ENCODE measurements at regions not wholly inside any gene's neighbourhood (a gene's known extent, or its start where the extent isn't known, plus 50 kb on each side); places are given as distances from the start of the nearest gene placed in this dataset.

- H3K9me3 ChIP-seq (ENCODE audit: control insufficient read depth in 1 of 2, insufficient read depth in 1 of 2, low read length in 2 of 2) = peaks cover 0 to 12% of the 10 kb centered on the region in 2 experiments
- Mint-ChIP-seq H3K36me3 (ENCODE audit: low read depth) (no peaks in the 10 kb centered on the region), H3K4me3 (no peak overlapping the region), H3K4me1 (ENCODE audit: low read depth) (no peaks in the 10 kb centered on the region), H3K27me3 (peaks cover 18% of the 10 kb centered on the region), H3K27ac (no peak overlapping the region), H3K9me3 (no peaks in the 10 kb centered on the region)
- ChIA-PET CTCF (interaction anchor here (0.7 kb wide), 1 partner anchor 83 kb away, joined by 3 read pairs; no protein-coding TSS in a partner anchor), POLR2A (no interaction called here)
- H3K36me3 ChIP-seq (ENCODE audit: insufficient read depth, low read length) = no peaks in the 10 kb centered on the region
- H3K4me1 ChIP-seq (ENCODE audit: insufficient read depth, low read length) = no peaks in the 10 kb centered on the region
- no peak overlapping the region for H3K4me3 ChIP-seq (ENCODE audit: low read length)
- intact Hi-C loops (cut with DNase I, micrococcal nuclease) = no loop called here
- ATAC-seq (ENCODE audit: poor library complexity) = no peak
- H3K27me3 ChIP-seq (ENCODE audit: control insufficient read depth in 1 of 2, insufficient read depth in 2 of 2, low read length in 2 of 2) = peaks cover 0 to 3% of the 10 kb centered on the region in 2 experiments
- no peak for DNase-seq
- H3K27ac ChIP-seq (ENCODE audit: low read depth in 1 of 2, low read length in 2 of 2) = no peak overlapping the region
- no peak for TF ChIP-seq CTCF (IDR thresholded peaks at IDR 0.05)
Observed at GRCh38 chr6:132213191-132213590, 188.1 kb downstream of the MOXD1 start.

GRCh38 chr6:132210886-132211563, 190.2 kb downstream of the MOXD1 start:
- Mint-ChIP-seq H3K4me3 (no peak overlapping the region), H3K36me3 (ENCODE audit: low read depth) (no peaks in the 10 kb centered on the region), H3K9me3 (no peaks in the 10 kb centered on the region), H3K4me1 (ENCODE audit: low read depth) (no peaks in the 10 kb centered on the region), H3K27ac (no peak overlapping the region), H3K27me3 (peaks cover 18% of the 10 kb centered on the region)
- no peaks in the 10 kb centered on the region for H3K4me1 ChIP-seq (ENCODE audit: insufficient read depth, low read length)
- DNase-seq = no peak
- ChIA-PET POLR2A (no interaction called here), CTCF (no interaction called here)
- no peak for TF ChIP-seq CTCF (IDR thresholded peaks at IDR 0.05)
- H3K9me3 ChIP-seq (ENCODE audit: control insufficient read depth in 1 of 2, insufficient read depth in 1 of 2, low read length in 2 of 2) = peaks cover 0 to 12% of the 10 kb centered on the region in 2 experiments
- ATAC-seq (ENCODE audit: poor library complexity) = no peak
- intact Hi-C loops (cut with DNase I, micrococcal nuclease) = no loop called here
- H3K4me3 ChIP-seq (ENCODE audit: low read length) = no peak overlapping the region
- no peaks in the 10 kb centered on the region for H3K36me3 ChIP-seq (ENCODE audit: insufficient read depth, low read length)
- no peak overlapping the region for H3K27ac ChIP-seq (ENCODE audit: low read depth in 1 of 2, low read length in 2 of 2)
- peaks cover 0 to 3% of the 10 kb centered on the region in 2 experiments for H3K27me3 ChIP-seq (ENCODE audit: control insufficient read depth in 1 of 2, insufficient read depth in 2 of 2, low read length in 2 of 2)

- Mint-ChIP-seq H3K36me3 (ENCODE audit: low read depth) (no peaks in the 10 kb centered on the region), H3K4me1 (ENCODE audit: low read depth) (no peaks in the 10 kb centered on the region), H3K9me3 (no peaks in the 10 kb centered on the region), H3K4me3 (no peak overlapping the region), H3K27me3 (peaks cover 12% of the 10 kb centered on the region), H3K27ac (no peak overlapping the region)
- H3K36me3 ChIP-seq (ENCODE audit: insufficient read depth, low read length) = no peaks in the 10 kb centered on the region
- ATAC-seq (ENCODE audit: poor library complexity) (no peak), DNase-seq (no peak)
- H3K27ac ChIP-seq (ENCODE audit: low read depth in 1 of 2, low read length in 2 of 2) = no peak overlapping the region
- no peak for TF ChIP-seq CTCF (IDR thresholded peaks at IDR 0.05)
- ChIA-PET POLR2A (no interaction called here), CTCF (no interaction called here)
- peaks cover 0 to 12% of the 10 kb centered on the region in 2 experiments for H3K9me3 ChIP-seq (ENCODE audit: control insufficient read depth in 1 of 2, insufficient read depth in 1 of 2, low read length in 2 of 2)
- peaks cover 0 to 3% of the 10 kb centered on the region in 2 experiments for H3K27me3 ChIP-seq (ENCODE audit: control insufficient read depth in 1 of 2, insufficient read depth in 2 of 2, low read length in 2 of 2)
- no peak overlapping the region for H3K4me3 ChIP-seq (ENCODE audit: low read length)
- intact Hi-C loops (cut with DNase I, micrococcal nuclease) = no loop called here
- no peaks in the 10 kb centered on the region for H3K4me1 ChIP-seq (ENCODE audit: insufficient read depth, low read length)
Observed at GRCh38 chr6:132209351-132209750, 191.9 kb downstream of the MOXD1 start.
